ENCODE measurements at regions not wholly inside any gene's neighbourhood (a gene's known extent, or its start where the extent isn't known, plus 50 kb on each side); places are given as distances from the start of the nearest gene placed in this dataset.

GRCh38 chr6:1461207-1461606, 71.8 kb downstream of the FOXF2 start:
- H3K4me2 ChIP-seq (ENCODE audit: low read length) = no peak overlapping the region

DNA sequence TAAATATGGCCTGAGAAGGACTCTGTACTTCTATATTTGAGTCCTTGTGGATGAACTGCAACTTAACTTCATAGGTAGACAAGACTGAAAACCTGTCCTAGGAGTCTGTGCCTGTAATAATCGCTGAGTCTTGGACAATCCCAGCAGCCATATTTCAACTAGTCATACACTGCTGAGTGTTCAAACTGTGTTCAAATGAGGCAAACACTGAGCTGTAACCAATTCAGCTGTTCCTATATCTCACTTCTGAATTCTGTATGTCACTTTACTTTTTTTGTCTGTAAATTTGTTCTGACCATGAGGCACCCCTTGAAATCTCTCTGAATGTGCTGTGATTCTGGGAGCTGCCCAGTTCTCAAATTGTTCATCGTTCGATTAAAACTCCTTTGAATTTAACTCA, 72.4 kb downstream of the FOXF2 start:
- no peak overlapping the region for H3K4me2 ChIP-seq (ENCODE audit: low read length)
- no peaks in the 10 kb centered on the region for H3K36me3 ChIP-seq (ENCODE audit: insufficient read depth, low read length)
- H3K4me1 ChIP-seq (ENCODE audit: insufficient read depth, low read length, poor library complexity, severe bottlenecking) = no peaks in the 10 kb centered on the region
- no peaks in the 10 kb centered on the region for H3K79me2 ChIP-seq (ENCODE audit: insufficient read depth, low read depth, low read length)
- H3K4me3 ChIP-seq (ENCODE audit: low read depth, low read length, poor library complexity, severe bottlenecking) = no peak overlapping the region
- intact Hi-C loops (cut with micrococcal nuclease; ENCODE audit: unreplicated experiment) = no loop called here
- no peak for DNase-seq (ENCODE audit: low spot score)
- H2AFZ ChIP-seq (ENCODE audit: low read length) = no peak overlapping the region
- no peaks in the 10 kb centered on the region for H3K9me3 ChIP-seq (ENCODE audit: low read length)
- no peak overlapping the region for H3K27ac ChIP-seq (ENCODE audit: low read depth, low read length, poor library complexity, severe bottlenecking)
- no TSS peak for BruUV-seq (replicated peaks)
- H3K9me2 ChIP-seq (ENCODE audit: insufficient read depth, low read length) = no peaks in the 10 kb centered on the region
- H4K20me1 ChIP-seq (ENCODE audit: insufficient read depth, low read length) = no peaks in the 10 kb centered on the region
- no peak for TF ChIP-seq CTCF (conservative IDR thresholded peaks at IDR 0.05; ENCODE audit: low read length)
- CTCF ChIA-PET (ENCODE audit: unreplicated experiment) = no interaction called here
- POLR2A ChIA-PET = no interaction called here

More at GRCh38 chr6:1461207-1461606, 71.8 kb downstream of the FOXF2 start:
- H3K36me3 ChIP-seq (ENCODE audit: insufficient read depth, low read length) = no peaks in the 10 kb centered on the region
- no peaks in the 10 kb centered on the region for H3K4me1 ChIP-seq (ENCODE audit: insufficient read depth, low read length, poor library complexity, severe bottlenecking)
- no peaks in the 10 kb centered on the region for H3K9me3 ChIP-seq (ENCODE audit: low read length)
- H3K79me2 ChIP-seq (ENCODE audit: insufficient read depth, low read depth, low read length) = no peaks in the 10 kb centered on the region
- no TSS peak for BruUV-seq (replicated peaks)
- ChIA-PET CTCF (ENCODE audit: unreplicated experiment) (no interaction called here), POLR2A (no interaction called here)
- no peak for DNase-seq (ENCODE audit: low spot score)
- no peaks in the 10 kb centered on the region for H4K20me1 ChIP-seq (ENCODE audit: insufficient read depth, low read length)
- no peak overlapping the region for H3K4me3 ChIP-seq (ENCODE audit: low read depth, low read length, poor library complexity, severe bottlenecking)
- H2AFZ ChIP-seq (ENCODE audit: low read length) = no peak overlapping the region
- no peak overlapping the region for H3K27ac ChIP-seq (ENCODE audit: low read depth, low read length, poor library complexity, severe bottlenecking)
- TF ChIP-seq EZH2phosphoT487 (IDR thresholded peaks at IDR 0.05; ENCODE audit: borderline replicate concordance, low read depth, low read length) (no peak), CTCF (conservative IDR thresholded peaks at IDR 0.05; ENCODE audit: low read length) (no peak)
- H3K9me2 ChIP-seq (ENCODE audit: insufficient read depth, low read length) = no peaks in the 10 kb centered on the region
- intact Hi-C loops (cut with micrococcal nuclease; ENCODE audit: unreplicated experiment) = no loop called here

DNA sequence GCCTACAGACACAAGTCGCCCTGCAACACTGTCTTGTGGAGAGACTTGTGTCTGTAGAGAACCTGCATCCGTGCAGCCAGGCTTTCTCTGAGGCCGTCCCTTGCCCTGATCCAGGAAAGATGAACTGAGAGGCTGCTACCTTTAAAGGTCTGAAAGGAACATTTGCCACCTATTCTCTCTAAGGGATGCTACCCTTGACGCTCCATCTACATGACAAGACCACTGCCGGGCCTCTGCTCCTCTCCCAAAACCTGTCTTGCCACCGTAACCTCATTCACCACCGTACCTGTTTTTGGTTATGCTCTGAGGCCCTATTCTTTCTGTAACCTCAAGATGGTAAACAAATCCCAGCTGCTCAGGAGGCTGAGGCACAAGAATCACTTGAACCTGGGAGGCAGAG, 73.9 kb downstream of the FOXF2 start:
- Histone ChIP-seq H4K20me1 (ENCODE audit: insufficient read depth, low read length) (no peaks in the 10 kb centered on the region), H3K4me2 (ENCODE audit: low read length) (no peak overlapping the region), H3K9me2 (ENCODE audit: insufficient read depth, low read length) (no peaks in the 10 kb centered on the region), H3K9me3 (ENCODE audit: low read length) (no peaks in the 10 kb centered on the region), H3K27ac (ENCODE audit: low read depth, low read length, poor library complexity, severe bottlenecking) (no peak overlapping the region), H2AFZ (ENCODE audit: low read length) (no peak overlapping the region), H3K4me1 (ENCODE audit: insufficient read depth, low read length, poor library complexity, severe bottlenecking) (no peaks in the 10 kb centered on the region), H3K4me3 (ENCODE audit: low read depth, low read length, poor library complexity, severe bottlenecking) (no peak overlapping the region), H3K36me3 (ENCODE audit: insufficient read depth, low read length) (no peaks in the 10 kb centered on the region), H3K79me2 (ENCODE audit: insufficient read depth, low read depth, low read length) (no peaks in the 10 kb centered on the region)
- no peak for DNase-seq (ENCODE audit: low spot score)
- POLR2A ChIA-PET = interaction anchor here (0.7 kb wide), 1 partner anchor 333 kb away, joined by 3 read pairs; no protein-coding TSS in a partner anchor
- TF ChIP-seq CTCF (conservative IDR thresholded peaks at IDR 0.05; ENCODE audit: low read length) = no peak
- TF ChIP-seq EZH2phosphoT487 (IDR thresholded peaks at IDR 0.05; ENCODE audit: borderline replicate concordance, low read depth, low read length) = no peak
- intact Hi-C loops (cut with micrococcal nuclease; ENCODE audit: unreplicated experiment) = no loop called here
- CTCF ChIA-PET (ENCODE audit: unreplicated experiment) = no interaction called here
- no TSS peak for BruUV-seq (replicated peaks)
